ENCODE measurements at regions not wholly inside any gene's neighbourhood (a gene's known extent, or its start where the extent isn't known, plus 50 kb on each side); places are given as distances from the start of the nearest gene placed in this dataset.

DNA sequence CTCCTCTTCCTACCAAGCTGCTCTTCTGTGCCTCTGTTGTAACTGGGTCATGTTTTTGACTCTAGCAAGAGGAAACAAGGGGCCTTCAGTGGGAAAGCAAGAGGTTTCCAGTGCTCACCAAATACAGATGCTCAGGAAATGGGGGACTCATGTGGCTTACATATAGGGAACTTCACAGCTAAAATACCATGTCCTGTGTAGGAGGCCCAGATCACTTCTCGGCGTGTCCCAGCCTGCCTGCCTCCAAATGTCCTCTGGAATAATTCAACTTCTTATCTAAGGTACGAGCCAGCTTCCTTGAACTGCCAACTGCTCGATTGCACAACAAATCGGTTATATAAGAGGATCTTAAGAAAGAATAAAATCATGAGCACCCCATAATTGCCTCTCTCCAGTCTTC is 161.3 kb downstream of the KIT start:
- ATAC-seq, result no peak
- DNase-seq, result no peak
- intact Hi-C loops (cut with DNase I), result no loop called here

DNA sequence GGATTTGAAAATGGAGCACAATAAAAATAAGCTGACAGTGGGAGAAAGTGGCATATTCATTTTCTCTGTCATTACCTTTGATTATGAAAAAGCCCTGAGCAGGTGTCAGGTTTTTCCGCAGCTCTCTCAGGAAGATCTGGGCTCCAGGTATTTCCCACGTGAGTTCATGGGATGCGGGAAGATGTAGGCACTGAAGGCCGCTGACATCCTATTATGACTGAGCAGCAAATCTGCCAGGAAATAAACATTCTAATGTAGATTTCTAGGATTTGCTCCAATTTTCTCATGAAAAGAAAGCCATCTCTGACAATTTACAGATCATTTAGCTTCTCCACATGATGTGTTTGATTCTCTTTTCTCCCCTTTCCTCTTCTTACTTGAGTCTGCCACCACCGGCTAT is 160.7 kb downstream of the KIT start:
- intact Hi-C loops (cut with DNase I), result no loop called here
- ATAC-seq, result no peak
- DNase-seq, result no peak

DNA sequence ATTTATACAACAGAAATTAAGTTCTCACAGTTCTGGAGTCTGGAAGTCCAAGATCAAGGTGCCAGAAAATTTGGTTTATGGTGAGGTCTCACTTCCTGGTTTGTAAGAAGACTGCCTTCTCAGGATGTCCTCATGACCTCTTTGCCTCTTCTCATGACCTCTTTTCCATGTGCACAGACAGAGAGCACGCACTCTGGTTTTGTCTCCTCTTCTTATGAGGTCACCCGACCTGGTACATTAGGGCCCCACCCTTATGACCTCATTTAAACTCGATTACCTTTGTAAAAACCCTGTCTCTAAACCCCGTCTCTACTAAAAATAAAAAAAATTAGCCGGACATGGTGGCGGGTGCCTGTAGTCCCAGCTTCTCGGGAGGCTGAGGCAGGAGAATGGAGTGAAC is 155.9 kb downstream of the KIT start:
- ATAC-seq (no peak), DNase-seq (no peak)
- intact Hi-C loops (cut with DNase I), result no loop called here

DNA sequence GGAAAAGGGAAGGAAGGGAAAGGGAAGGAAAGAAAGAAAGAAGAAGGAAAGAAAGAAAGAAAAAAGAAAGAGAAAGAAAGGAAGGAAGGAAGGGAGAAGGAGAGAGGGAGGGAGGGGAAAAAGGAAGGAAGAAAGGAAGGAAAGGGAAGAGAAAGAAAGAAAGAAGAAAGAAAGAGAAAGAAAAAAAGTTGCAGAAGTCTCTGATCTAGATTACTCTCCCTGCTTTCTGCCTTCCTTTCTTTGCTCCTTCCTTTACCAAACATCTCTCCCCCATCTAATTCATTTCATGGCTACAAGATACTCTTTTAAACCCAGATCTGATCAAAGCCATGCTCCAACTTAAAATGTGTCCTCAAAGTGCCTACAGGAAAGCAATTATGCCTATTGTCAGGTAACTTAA is 148.6 kb downstream of the KIT start:
- intact Hi-C loops (cut with DNase I), result no loop called here
- no peak for DNase-seq

DNA sequence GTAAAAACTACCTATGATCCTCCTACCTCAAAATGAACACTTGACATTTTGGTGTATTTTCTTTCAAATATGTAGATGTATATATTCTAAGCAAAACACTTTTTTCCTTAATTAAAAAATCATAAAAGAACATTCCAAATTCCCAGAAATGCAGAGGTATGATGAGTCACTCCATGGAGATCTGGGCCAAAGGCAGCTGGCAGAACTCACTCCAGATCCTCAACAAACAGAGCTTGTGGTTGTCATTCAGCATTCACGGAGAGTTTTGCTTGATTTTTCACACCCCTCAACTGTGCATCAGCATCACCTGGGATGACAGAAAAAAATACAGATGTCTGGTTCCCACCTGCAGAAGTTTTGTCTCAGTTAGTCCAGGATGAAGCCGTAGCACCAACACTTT is 144.6 kb downstream of the KIT start:
- intact Hi-C loops (cut with DNase I), result no loop called here
- DNase-seq (no peak), ATAC-seq (peak in 1 of 2 donors; percentile 57)

More for the DNA sequence above, 148.6 kb downstream of the KIT start:
- ATAC-seq, result no peak

DNA sequence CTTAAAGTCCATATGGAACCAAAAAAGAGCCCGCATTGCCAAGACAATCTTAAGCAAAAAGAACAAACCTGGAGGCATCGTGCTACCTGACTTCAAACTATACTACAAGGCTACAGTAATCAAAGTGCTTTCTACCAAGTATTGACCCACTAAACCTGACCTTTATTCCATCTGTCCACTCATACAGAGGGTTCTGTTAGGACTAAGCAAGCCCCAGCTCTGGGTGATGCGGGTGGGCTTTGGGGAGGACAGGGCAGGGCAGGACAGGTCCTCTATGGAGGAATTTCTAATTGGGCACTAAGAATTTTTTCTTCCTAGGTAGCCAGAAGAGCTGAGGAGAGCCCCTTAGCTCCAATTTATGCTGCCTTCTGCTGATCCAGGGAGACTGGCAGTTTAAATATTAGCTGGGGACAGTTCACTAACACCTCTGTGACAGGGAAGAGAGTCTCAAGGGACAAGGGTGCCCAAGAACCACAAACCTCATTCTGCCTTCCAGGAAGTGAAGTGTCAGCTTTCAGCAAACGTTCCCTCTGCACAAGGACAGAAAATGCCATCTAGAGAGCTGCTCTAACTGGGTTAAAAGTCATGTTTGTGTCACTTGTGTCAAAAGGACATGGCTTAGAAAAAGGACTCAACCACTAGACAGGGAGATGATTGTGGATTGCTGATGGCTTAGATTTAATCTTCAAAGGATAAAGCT is 143.2 kb downstream of the KIT start:
- DNase-seq (no peak), ATAC-seq (peak; percentile 72 to 79)
- intact Hi-C loops (cut with DNase I), result no loop called here

DNA sequence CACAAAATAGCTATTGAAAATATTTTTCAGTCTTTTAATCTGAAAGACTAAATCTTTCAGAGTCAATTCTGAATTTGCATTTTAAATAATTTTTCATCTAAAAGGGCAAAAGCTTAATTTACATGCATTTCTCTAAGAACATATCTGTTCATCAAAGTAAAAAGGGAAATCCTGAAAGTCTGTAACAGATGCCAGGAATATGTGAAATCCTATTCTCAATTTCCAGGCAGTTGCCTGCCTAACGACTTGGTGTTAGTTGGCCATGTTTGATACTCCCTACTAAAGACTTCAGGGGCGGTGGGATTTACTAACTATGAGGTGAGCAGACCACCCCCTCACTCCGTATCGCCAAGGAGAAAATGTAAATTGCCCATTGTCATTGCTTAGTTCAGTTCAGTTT is 136.8 kb downstream of the KIT start:
- ATAC-seq, result no peak
- intact Hi-C loops (cut with DNase I), result no loop called here
- DNase-seq, result no peak

DNA sequence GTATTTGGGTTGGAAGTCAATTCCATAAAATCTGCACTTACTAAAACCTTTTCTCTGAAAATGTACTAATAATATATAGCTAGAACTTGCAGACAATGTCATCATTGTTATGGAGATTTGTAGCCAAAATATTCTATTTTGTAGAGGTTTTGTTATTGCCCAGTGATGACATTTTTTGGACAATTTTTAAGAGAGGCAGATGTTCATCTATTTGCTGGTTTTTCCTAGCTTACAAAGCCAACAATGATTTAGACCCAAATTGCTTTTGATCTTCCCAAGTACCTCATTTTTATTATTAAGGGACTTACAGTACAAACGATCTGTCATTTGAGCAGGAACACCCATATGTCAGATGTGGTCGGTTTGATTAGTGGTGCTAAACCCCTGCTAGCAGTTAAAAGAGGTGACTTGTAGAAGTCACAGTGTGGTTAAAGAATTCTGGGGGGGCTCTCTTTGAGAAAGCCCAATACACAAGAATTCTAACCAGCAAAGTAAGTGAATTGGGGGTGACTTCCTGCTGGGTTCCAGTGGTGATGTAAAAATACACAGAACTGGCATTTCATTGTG is 136.2 kb downstream of the KIT start:
- ATAC-seq (no peak), DNase-seq (no peak)
- intact Hi-C loops (cut with DNase I), result no loop called here
